ENCODE measurements at regions not wholly inside any gene's neighbourhood (a gene's known extent, or its start where the extent isn't known, plus 50 kb on each side); places are given as distances from the start of the nearest gene placed in this dataset.
A peak's percentile ranks its signal among the peaks of the same experiment; 100 is the strongest.

DNA sequence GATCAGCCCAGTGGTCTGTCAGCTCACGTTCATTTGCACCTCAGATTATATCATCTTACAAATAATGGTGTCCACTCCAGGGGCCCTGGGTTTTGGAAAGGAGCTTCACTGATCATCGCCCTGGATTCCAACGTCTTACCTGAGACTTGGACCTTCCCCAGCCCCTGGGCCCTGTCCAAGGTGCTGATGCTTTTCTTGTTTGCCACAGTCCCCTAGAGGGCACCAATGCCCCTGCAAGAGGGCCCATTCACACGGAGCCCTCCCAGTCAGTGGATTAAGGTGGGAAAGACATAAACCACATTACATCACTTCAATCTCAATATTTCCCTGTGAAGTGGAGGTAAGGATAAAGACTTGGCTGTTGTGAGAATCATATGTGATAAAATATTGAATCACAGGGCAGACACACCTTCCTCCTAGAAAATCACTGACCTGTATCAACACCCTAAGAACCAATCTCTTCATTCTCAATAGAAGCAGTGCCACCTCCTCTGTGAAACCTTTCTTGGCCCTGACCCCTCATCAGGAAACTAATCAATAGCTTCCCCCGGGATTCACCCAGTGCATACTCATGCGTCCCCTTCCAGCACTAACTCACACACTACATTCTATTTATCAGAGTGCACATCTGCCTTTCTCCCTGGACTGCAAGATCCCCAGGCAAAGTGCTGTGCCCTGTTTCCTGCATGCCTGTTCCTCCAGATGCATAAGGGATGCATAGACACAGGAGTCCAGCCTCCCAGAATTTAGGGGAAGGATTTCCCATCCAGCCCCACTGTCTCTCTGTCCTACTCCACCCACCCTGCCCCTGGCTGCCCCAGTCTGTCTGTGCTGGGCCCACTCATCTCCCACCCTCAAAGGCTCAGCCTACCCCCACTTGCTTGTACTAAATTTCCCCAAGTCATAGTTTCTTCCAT lies 167.0 kb downstream of the BUD13 start:
- TF ChIP-seq CTCF (IDR thresholded peaks at IDR 0.05) (peak; percentile 49), POLR2AphosphoS5 (IDR thresholded peaks at IDR 0.05; ENCODE audit: low read depth, low read length) (no peak)

Data from SK-N-SH (cell line).